ENCODE measurements at regions not wholly inside any gene's neighbourhood (a gene's known extent, or its start where the extent isn't known, plus 50 kb on each side); places are given as distances from the start of the nearest gene placed in this dataset.

DNA sequence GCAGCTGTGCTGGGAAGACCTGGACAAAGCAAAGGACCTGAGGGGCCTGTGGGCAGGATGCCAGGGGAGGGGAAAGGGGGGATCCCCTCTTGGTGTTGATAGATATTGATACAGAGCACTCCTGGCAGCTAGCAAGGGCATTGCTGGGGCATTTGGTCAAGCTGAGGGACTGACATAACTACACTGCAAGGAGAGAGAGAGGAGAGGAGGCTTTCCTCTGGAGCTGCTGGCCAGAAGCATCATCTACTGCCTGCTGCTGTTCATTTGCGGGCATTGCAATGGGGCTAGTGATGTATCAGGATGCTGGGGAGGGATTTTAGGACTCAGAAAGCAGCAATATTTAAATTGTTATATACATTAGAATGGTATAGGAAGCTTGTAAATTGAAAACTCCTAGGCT, 142.0 kb downstream of the ZNF648 start:
- Histone ChIP-seq H3K9ac (ENCODE audit: insufficient read length, low read depth) (peak overlapping the region; percentile 22), H3K27me3 (ENCODE audit: insufficient read depth, insufficient read length) (no peaks in the 10 kb centered on the region), H3K9me3 (ENCODE audit: insufficient read depth, low read length) (peaks cover 16% of the 10 kb centered on the region; the same call in 1 of the 2 replicates), H3K4me3 (ENCODE audit: insufficient read length, low read depth) (no peak overlapping the region), H3K4me1 (ENCODE audit: insufficient read depth, insufficient read length) (no peaks in the 10 kb centered on the region), H3K36me3 (ENCODE audit: insufficient read depth, insufficient read length, low read length) (no peaks in the 10 kb centered on the region)
- TF ChIP-seq ZNF274 (IDR thresholded peaks at IDR 0.05; ENCODE audit: low read depth, low read length) (no peak), SUZ12 (IDR thresholded peaks at IDR 0.05; ENCODE audit: extremely low read depth, insufficient read depth, insufficient read length) (no peak), YY1 (IDR thresholded peaks at IDR 0.05; ENCODE audit: insufficient read depth, insufficient read length) (no peak)
- no peak for DNase-seq (ENCODE audit: low read depth, low spot score)

- TF ChIP-seq YY1 (IDR thresholded peaks at IDR 0.05; ENCODE audit: insufficient read depth, insufficient read length): no peak
- no peak for TF ChIP-seq SUZ12 (IDR thresholded peaks at IDR 0.05; ENCODE audit: extremely low read depth, insufficient read depth, insufficient read length)
- no peak for TF ChIP-seq ZNF274 (IDR thresholded peaks at IDR 0.05; ENCODE audit: low read depth, low read length)
- Histone ChIP-seq H3K27me3 (ENCODE audit: insufficient read depth, insufficient read length) (no peaks in the 10 kb centered on the region), H3K9me3 (ENCODE audit: insufficient read depth, low read length) (peaks cover 12% of the 10 kb centered on the region; the same call in 1 of the 2 replicates), H3K36me3 (ENCODE audit: insufficient read depth, insufficient read length, low read length) (no peaks in the 10 kb centered on the region), H3K4me1 (ENCODE audit: insufficient read depth, insufficient read length) (no peaks in the 10 kb centered on the region), H3K4me3 (ENCODE audit: insufficient read length, low read depth) (no peak overlapping the region), H3K9ac (ENCODE audit: insufficient read length, low read depth) (peak overlapping the region; percentile 22)
- DNase-seq (ENCODE audit: low read depth, low spot score): peak; percentile 68
Measured at GRCh38 chr1:181918880-181919525, 142.5 kb downstream of the ZNF648 start.

DNA sequence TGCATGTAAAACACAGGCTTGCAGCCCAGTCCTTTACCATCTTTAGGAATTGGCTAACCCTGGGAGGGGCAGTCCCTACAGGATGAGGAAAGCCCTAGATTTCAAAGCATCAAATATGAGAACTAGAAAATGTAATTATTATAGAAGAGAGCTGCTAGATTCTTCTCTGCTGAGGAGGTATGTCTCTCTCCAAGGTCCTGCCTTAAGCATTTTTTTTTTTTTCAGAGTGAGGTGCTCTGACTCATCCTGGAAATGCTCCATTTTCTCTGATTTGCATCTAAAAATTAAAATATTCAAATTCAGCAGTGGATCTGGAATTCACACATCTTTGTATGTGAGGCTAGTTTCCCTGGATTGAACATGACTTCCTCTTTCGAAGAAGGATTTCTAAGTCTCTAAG, 149.8 kb downstream of the ZNF648 start:
- Histone ChIP-seq H3K9me3 (ENCODE audit: insufficient read depth, low read length) (no peaks in the 10 kb centered on the region), H3K4me1 (ENCODE audit: insufficient read depth, insufficient read length) (no peaks in the 10 kb centered on the region), H3K9ac (ENCODE audit: insufficient read length, low read depth) (no peak overlapping the region), H3K4me3 (ENCODE audit: insufficient read length, low read depth) (no peak overlapping the region), H3K36me3 (ENCODE audit: insufficient read depth, insufficient read length, low read length) (no peaks in the 10 kb centered on the region), H3K27me3 (ENCODE audit: insufficient read depth, insufficient read length) (no peaks in the 10 kb centered on the region)
- DNase-seq (ENCODE audit: low read depth, low spot score): no peak
- no peak for TF ChIP-seq YY1 (IDR thresholded peaks at IDR 0.05; ENCODE audit: insufficient read depth, insufficient read length)
- TF ChIP-seq SUZ12 (IDR thresholded peaks at IDR 0.05; ENCODE audit: extremely low read depth, insufficient read depth, insufficient read length): no peak
- no peak for TF ChIP-seq ZNF274 (IDR thresholded peaks at IDR 0.05; ENCODE audit: low read depth, low read length)

DNA sequence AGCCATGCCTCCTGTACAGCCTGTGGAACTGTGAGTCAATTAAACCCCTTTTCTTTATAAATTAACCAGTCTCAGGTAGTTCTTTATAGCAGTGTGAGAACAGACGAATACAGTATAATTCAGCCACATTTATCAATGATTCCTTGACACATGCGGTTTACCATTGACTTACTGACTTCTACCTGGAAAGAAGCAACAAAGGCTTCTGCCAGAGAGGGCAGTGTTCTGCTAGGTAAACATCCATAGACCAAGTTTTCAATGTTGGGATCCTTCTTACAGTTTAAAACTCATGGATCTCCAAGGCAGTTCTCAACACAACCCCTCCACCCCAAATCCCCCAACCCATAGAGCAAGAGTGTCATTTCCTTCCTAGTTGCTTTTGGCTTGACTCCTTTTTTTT, 150.6 kb downstream of the ZNF648 start:
- H3K4me3 ChIP-seq (ENCODE audit: insufficient read length, low read depth): no peak overlapping the region
- no peak for TF ChIP-seq YY1 (IDR thresholded peaks at IDR 0.05; ENCODE audit: insufficient read depth, insufficient read length)
- no peak for TF ChIP-seq SUZ12 (IDR thresholded peaks at IDR 0.05; ENCODE audit: extremely low read depth, insufficient read depth, insufficient read length)
- TF ChIP-seq ZNF274 (IDR thresholded peaks at IDR 0.05; ENCODE audit: low read depth, low read length): no peak
- H3K4me1 ChIP-seq (ENCODE audit: insufficient read depth, insufficient read length): no peaks in the 10 kb centered on the region
- H3K9ac ChIP-seq (ENCODE audit: insufficient read length, low read depth): no peak overlapping the region
- no peaks in the 10 kb centered on the region for H3K27me3 ChIP-seq (ENCODE audit: insufficient read depth, insufficient read length)
- H3K9me3 ChIP-seq (ENCODE audit: insufficient read depth, low read length): no peaks in the 10 kb centered on the region
- no peak for DNase-seq (ENCODE audit: low read depth, low spot score)
- H3K36me3 ChIP-seq (ENCODE audit: insufficient read depth, insufficient read length, low read length): no peaks in the 10 kb centered on the region

DNA sequence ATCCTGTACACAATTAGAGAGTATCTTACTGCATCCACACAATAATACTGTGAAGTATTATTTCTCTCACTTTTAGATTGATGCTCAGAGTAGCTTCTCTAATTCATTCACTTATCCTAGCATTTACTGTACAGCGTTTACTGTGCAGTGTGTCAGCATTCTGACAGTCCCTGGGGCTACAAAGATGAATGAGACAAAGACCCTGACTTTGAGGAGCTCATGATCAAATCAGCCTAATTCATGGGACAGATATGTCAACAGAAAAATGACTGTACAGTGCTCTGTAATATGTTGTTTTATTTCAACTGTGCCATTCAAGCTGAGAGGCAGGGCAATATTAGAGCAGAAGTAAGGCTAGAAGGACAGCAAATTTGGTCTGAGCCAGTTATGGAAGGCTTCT, 152.5 kb downstream of the ZNF648 start:
- no peak for DNase-seq (ENCODE audit: low read depth, low spot score)
- Histone ChIP-seq H3K27me3 (ENCODE audit: insufficient read depth, insufficient read length) (no peaks in the 10 kb centered on the region), H3K9ac (ENCODE audit: insufficient read length, low read depth) (no peak overlapping the region), H3K36me3 (ENCODE audit: insufficient read depth, insufficient read length, low read length) (no peaks in the 10 kb centered on the region), H3K4me3 (ENCODE audit: insufficient read length, low read depth) (no peak overlapping the region), H3K9me3 (ENCODE audit: insufficient read depth, low read length) (no peaks in the 10 kb centered on the region), H3K4me1 (ENCODE audit: insufficient read depth, insufficient read length) (no peaks in the 10 kb centered on the region)
- no peak for TF ChIP-seq ZNF274 (IDR thresholded peaks at IDR 0.05; ENCODE audit: low read depth, low read length)
- TF ChIP-seq YY1 (IDR thresholded peaks at IDR 0.05; ENCODE audit: insufficient read depth, insufficient read length): no peak
- no peak for TF ChIP-seq SUZ12 (IDR thresholded peaks at IDR 0.05; ENCODE audit: extremely low read depth, insufficient read depth, insufficient read length)

GRCh38 chr1:181906631-181907030, 154.9 kb downstream of the ZNF648 start:
- Histone ChIP-seq H3K4me1 (ENCODE audit: insufficient read depth, insufficient read length) (no peaks in the 10 kb centered on the region), H3K9me3 (ENCODE audit: insufficient read depth, low read length) (no peaks in the 10 kb centered on the region), H3K4me3 (ENCODE audit: insufficient read length, low read depth) (no peak overlapping the region), H3K27me3 (ENCODE audit: insufficient read depth, insufficient read length) (no peaks in the 10 kb centered on the region), H3K36me3 (ENCODE audit: insufficient read depth, insufficient read length, low read length) (no peaks in the 10 kb centered on the region), H3K9ac (ENCODE audit: insufficient read length, low read depth) (no peak overlapping the region)
- no peak for DNase-seq (ENCODE audit: low read depth, low spot score)
- TF ChIP-seq ZNF274 (IDR thresholded peaks at IDR 0.05; ENCODE audit: low read depth, low read length) (no peak), YY1 (IDR thresholded peaks at IDR 0.05; ENCODE audit: insufficient read depth, insufficient read length) (no peak), SUZ12 (IDR thresholded peaks at IDR 0.05; ENCODE audit: extremely low read depth, insufficient read depth, insufficient read length) (no peak)

- no peak for DNase-seq (ENCODE audit: low read depth, low spot score)
Measured at GRCh38 chr1:181905944-181906597, 155.4 kb downstream of the ZNF648 start.

More at GRCh38 chr1:181905944-181906597, 155.4 kb downstream of the ZNF648 start:
- Histone ChIP-seq H3K4me3 (ENCODE audit: insufficient read length, low read depth) (no peak overlapping the region), H3K4me1 (ENCODE audit: insufficient read depth, insufficient read length) (no peaks in the 10 kb centered on the region), H3K9ac (ENCODE audit: insufficient read length, low read depth) (no peak overlapping the region), H3K27me3 (ENCODE audit: insufficient read depth, insufficient read length) (no peaks in the 10 kb centered on the region), H3K9me3 (ENCODE audit: insufficient read depth, low read length) (no peaks in the 10 kb centered on the region), H3K36me3 (ENCODE audit: insufficient read depth, insufficient read length, low read length) (no peaks in the 10 kb centered on the region)
- TF ChIP-seq SUZ12 (IDR thresholded peaks at IDR 0.05; ENCODE audit: extremely low read depth, insufficient read depth, insufficient read length) (no peak), ZNF274 (IDR thresholded peaks at IDR 0.05; ENCODE audit: low read depth, low read length) (no peak), YY1 (IDR thresholded peaks at IDR 0.05; ENCODE audit: insufficient read depth, insufficient read length) (no peak)

Measured in NT2/D1 (cell line).